ENCODE measurements at regions not wholly inside any gene's neighbourhood (a gene's known extent, or its start where the extent isn't known, plus 50 kb on each side); places are given as distances from the start of the nearest gene placed in this dataset.

DNA sequence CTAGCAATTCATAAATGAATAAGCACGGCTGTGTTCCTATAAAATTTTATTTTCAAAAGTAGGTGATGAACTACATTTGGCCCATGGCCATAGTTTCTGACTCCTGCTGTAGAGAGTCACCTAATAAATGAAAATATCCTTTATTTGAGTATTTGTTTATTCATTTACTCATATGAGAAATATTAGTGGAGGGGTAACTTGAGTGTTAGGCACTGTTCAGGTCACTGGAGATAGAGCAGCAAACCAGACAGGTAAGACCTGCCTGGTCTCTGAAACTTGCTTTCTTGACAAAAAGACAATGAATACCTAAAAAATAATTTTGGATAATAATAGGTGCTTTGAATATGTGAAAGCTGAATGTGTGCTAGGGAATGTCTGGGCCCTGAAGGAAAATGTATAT lies 68.8 kb downstream of the YIPF5 start:
- Histone ChIP-seq H3K27me3 (ENCODE audit: insufficient read depth, low read depth, low read length) (no peaks in the 10 kb centered on the region), H3K9me2 (ENCODE audit: insufficient read depth, low read length) (no peaks in the 10 kb centered on the region), H2AFZ (ENCODE audit: low read depth, low read length) (no peak overlapping the region), H3K79me2 (replicated peaks; ENCODE audit: insufficient read depth, low read length) (no peaks in the 10 kb centered on the region), H3K4me2 (ENCODE audit: low read length) (no peak overlapping the region), H3K9ac (ENCODE audit: low read length) (no peak overlapping the region), H4K20me1 (ENCODE audit: insufficient read depth) (no peaks in the 10 kb centered on the region), H3F3A (ENCODE audit: insufficient read depth, low read length, poor library complexity, severe bottlenecking) (no peaks in the 10 kb centered on the region), H3K9me3 (ENCODE audit: low read length) (no peaks in the 10 kb centered on the region), H3K27ac (ENCODE audit: low read length) (no peak overlapping the region), H3K36me3 (ENCODE audit: insufficient read depth, low read length) (no peaks in the 10 kb centered on the region), H3K4me3 (ENCODE audit: low read length) (no peak overlapping the region)
- TF ChIP-seq EZH2 (IDR thresholded peaks at IDR 0.05; ENCODE audit: borderline replicate concordance, insufficient read depth, low read length, poor library complexity, severe bottlenecking) (no peak), POLR2AphosphoS5 (IDR thresholded peaks at IDR 0.05) (no peak), SMC3 (conservative IDR thresholded peaks at IDR 0.05; ENCODE audit: poor library complexity) (no peak), TAF1 (IDR thresholded peaks at IDR 0.05; ENCODE audit: low read depth) (no peak), MXI1 (conservative IDR thresholded peaks at IDR 0.05; ENCODE audit: poor library complexity, severe bottlenecking) (no peak), EP300 (conservative IDR thresholded peaks at IDR 0.05; ENCODE audit: poor library complexity, severe bottlenecking) (no peak)
- TF ChIP-seq, protein P1, sequence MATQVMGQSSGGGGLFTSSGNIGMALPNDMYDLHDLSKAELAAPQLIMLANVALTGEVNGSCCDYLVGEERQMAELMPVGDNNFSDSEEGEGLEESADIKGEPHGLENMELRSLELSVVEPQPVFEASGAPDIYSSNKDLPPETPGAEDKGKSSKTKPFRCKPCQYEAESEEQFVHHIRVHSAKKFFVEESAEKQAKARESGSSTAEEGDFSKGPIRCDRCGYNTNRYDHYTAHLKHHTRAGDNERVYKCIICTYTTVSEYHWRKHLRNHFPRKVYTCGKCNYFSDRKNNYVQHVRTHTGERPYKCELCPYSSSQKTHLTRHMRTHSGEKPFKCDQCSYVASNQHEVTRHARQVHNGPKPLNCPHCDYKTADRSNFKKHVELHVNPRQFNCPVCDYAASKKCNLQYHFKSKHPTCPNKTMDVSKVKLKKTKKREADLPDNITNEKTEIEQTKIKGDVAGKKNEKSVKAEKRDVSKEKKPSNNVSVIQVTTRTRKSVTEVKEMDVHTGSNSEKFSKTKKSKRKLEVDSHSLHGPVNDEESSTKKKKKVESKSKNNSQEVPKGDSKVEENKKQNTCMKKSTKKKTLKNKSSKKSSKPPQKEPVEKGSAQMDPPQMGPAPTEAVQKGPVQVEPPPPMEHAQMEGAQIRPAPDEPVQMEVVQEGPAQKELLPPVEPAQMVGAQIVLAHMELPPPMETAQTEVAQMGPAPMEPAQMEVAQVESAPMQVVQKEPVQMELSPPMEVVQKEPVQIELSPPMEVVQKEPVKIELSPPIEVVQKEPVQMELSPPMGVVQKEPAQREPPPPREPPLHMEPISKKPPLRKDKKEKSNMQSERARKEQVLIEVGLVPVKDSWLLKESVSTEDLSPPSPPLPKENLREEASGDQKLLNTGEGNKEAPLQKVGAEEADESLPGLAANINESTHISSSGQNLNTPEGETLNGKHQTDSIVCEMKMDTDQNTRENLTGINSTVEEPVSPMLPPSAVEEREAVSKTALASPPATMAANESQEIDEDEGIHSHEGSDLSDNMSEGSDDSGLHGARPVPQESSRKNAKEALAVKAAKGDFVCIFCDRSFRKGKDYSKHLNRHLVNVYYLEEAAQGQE (IDR thresholded peaks at IDR 0.05; ENCODE audit: borderline replicate concordance): no peak

DNA sequence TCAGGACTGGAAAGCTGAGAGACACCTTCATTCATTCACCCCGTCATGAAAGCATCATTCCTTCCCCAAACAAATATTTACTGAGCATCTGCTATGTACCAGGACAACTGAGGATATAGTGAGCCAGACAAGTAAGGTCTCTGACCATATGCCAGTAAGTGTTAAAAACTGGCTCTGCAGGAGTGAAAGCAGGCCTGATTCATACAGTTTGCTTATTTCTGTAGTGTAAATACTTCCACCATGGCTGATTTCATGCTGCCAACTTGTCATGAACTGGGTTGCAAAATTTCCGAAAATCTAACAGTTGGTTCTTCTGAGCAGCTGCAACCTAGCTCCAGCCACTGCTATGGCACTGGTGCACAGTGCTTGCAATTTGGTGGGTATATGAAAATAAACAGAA lies 68.1 kb downstream of the YIPF5 start:
- Histone ChIP-seq H3F3A (ENCODE audit: insufficient read depth, low read length, poor library complexity, severe bottlenecking) (no peaks in the 10 kb centered on the region), H3K4me2 (ENCODE audit: low read length) (no peak overlapping the region), H3K36me3 (ENCODE audit: insufficient read depth, low read length) (no peaks in the 10 kb centered on the region), H3K9me2 (ENCODE audit: insufficient read depth, low read length) (no peaks in the 10 kb centered on the region), H3K9me3 (ENCODE audit: low read length) (no peaks in the 10 kb centered on the region), H3K27me3 (ENCODE audit: insufficient read depth, low read depth, low read length) (no peaks in the 10 kb centered on the region), H3K4me3 (ENCODE audit: low read length) (no peak overlapping the region), H3K79me2 (replicated peaks; ENCODE audit: insufficient read depth, low read length) (no peaks in the 10 kb centered on the region), H4K20me1 (ENCODE audit: insufficient read depth) (no peaks in the 10 kb centered on the region), H2AFZ (ENCODE audit: low read depth, low read length) (no peak overlapping the region), H3K27ac (ENCODE audit: low read length) (no peak overlapping the region), H3K9ac (ENCODE audit: low read length) (no peak overlapping the region)
- TF ChIP-seq MXI1 (conservative IDR thresholded peaks at IDR 0.05; ENCODE audit: poor library complexity, severe bottlenecking) (no peak), RAD21 (conservative IDR thresholded peaks at IDR 0.05) (no peak), EP300 (conservative IDR thresholded peaks at IDR 0.05; ENCODE audit: poor library complexity, severe bottlenecking) (no peak), POLR2AphosphoS5 (IDR thresholded peaks at IDR 0.05) (no peak), SMC3 (conservative IDR thresholded peaks at IDR 0.05; ENCODE audit: poor library complexity) (no peak), TAF1 (IDR thresholded peaks at IDR 0.05; ENCODE audit: low read depth) (no peak), EZH2 (IDR thresholded peaks at IDR 0.05; ENCODE audit: borderline replicate concordance, insufficient read depth, low read length, poor library complexity, severe bottlenecking) (no peak)
- TF ChIP-seq, protein P1 (IDR thresholded peaks at IDR 0.05; ENCODE audit: borderline replicate concordance): no peak
- TF ChIP-seq, protein P2, sequence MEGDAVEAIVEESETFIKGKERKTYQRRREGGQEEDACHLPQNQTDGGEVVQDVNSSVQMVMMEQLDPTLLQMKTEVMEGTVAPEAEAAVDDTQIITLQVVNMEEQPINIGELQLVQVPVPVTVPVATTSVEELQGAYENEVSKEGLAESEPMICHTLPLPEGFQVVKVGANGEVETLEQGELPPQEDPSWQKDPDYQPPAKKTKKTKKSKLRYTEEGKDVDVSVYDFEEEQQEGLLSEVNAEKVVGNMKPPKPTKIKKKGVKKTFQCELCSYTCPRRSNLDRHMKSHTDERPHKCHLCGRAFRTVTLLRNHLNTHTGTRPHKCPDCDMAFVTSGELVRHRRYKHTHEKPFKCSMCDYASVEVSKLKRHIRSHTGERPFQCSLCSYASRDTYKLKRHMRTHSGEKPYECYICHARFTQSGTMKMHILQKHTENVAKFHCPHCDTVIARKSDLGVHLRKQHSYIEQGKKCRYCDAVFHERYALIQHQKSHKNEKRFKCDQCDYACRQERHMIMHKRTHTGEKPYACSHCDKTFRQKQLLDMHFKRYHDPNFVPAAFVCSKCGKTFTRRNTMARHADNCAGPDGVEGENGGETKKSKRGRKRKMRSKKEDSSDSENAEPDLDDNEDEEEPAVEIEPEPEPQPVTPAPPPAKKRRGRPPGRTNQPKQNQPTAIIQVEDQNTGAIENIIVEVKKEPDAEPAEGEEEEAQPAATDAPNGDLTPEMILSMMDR (IDR thresholded peaks at IDR 0.05; ENCODE audit: poor library complexity, severe bottlenecking): no peak

Data from neural cell (in vitro differentiated cells).